ENCODE measurements at regions not wholly inside any gene's neighbourhood (a gene's known extent, or its start where the extent isn't known, plus 50 kb on each side); places are given as distances from the start of the nearest gene placed in this dataset.
A peak's percentile ranks its signal among the peaks of the same experiment; 100 is the strongest.

DNA sequence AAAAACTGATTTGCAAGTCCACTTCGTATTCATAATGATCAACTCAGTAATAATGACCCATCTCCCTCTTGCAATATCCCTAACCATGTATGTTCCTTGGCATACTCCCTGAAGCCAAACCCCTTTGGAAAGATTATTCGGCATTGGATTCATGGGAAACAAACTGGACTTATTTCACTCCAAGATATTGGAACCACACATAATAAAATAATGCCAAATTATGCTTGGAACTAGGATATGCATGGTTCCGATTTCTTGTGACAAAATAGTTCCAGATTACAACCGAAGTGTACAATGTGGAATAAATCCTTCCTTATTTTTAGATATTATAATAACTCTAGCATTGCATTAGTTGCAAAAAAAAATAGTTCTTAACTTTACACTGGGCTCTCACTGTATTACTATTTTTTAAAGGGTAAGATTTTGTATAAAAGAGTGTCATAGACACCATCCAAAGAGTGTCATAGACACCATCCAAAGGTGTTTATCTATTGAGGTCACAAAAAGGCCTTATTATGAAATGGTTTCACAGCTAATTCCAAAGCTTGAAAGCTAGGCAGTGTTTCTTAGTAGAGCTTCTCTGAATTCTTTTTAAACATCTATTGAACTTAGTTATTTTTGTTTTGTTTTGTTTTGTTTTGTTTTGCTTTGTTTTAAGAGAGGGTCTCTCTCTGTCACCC, 410.9 kb upstream of the JARID2 start:
- intact Hi-C loops (cut with DNase I) = no loop called here
- no peak for TF ChIP-seq CTCF (IDR thresholded peaks at IDR 0.05)
- H3K9me3 ChIP-seq = no peaks in the 10 kb centered on the region
- no peak overlapping the region for H3K4me3 ChIP-seq
- peaks cover 0 to 16% (median 4%) of the 10 kb centered on the region in 9 donors for H3K4me1 ChIP-seq
- H3K27ac ChIP-seq = no peak overlapping the region
- no peak for ATAC-seq
- 79 to 84% methylated on average over 4 of the region's 4 CpGs for WGBS, 2 donors
- no peaks in the 10 kb centered on the region for H3K36me3 ChIP-seq
- H3K27me3 ChIP-seq = no peaks in the 10 kb centered on the region
- DNase-seq = no peak

- H3K4me3 ChIP-seq = no peak overlapping the region
- no peak overlapping the region for H3K27ac ChIP-seq
- no peaks in the 10 kb centered on the region for H3K27me3 ChIP-seq
- no peak for TF ChIP-seq CTCF (IDR thresholded peaks at IDR 0.05)
- H3K4me1 ChIP-seq = peaks cover 0 to 23% (median 4%) of the 10 kb centered on the region in 9 donors
- H3K9me3 ChIP-seq = no peaks in the 10 kb centered on the region
- WGBS, 2 donors = 95 to 98% methylated on average over 3 of the region's 3 CpGs
- no peaks in the 10 kb centered on the region for H3K36me3 ChIP-seq
- no peak for DNase-seq
- ATAC-seq = no peak
- intact Hi-C loops (cut with DNase I) = no loop called here
Observed at GRCh38 chr6:14837435-14837834, 408.4 kb upstream of the JARID2 start.

- H3K27ac ChIP-seq = no peak overlapping the region
- TF ChIP-seq CTCF (IDR thresholded peaks at IDR 0.05) = no peak
- DNase-seq = no peak
- no peaks in the 10 kb centered on the region for H3K9me3 ChIP-seq
- H3K4me3 ChIP-seq = no peak overlapping the region
- ATAC-seq = peak in 2 of 8 donors; percentile 12 to 24
- H3K4me1 ChIP-seq = peaks cover 0 to 23% (median 4%) of the 10 kb centered on the region in 9 donors
- 55 to 61% methylated on average over 4 of the region's 4 CpGs for WGBS, 2 donors
- intact Hi-C loops (cut with DNase I) = no loop called here
- H3K27me3 ChIP-seq = no peaks in the 10 kb centered on the region
- H3K36me3 ChIP-seq = no peaks in the 10 kb centered on the region
Observed at GRCh38 chr6:14838133-14838583, 407.7 kb upstream of the JARID2 start.

GRCh38 chr6:14841901-14842421, 403.9 kb upstream of the JARID2 start:
- 80 to 89% methylated on average over 8 of the region's 8 CpGs for WGBS, 2 donors
- Histone ChIP-seq H3K4me3 (no peak overlapping the region), H3K27me3 (no peaks in the 10 kb centered on the region), H3K36me3 (no peaks in the 10 kb centered on the region), H3K4me1 (peaks cover 0 to 21% (median 4%) of the 10 kb centered on the region in 9 donors), H3K9me3 (no peaks in the 10 kb centered on the region), H3K27ac (no peak overlapping the region)
- TF ChIP-seq CTCF (IDR thresholded peaks at IDR 0.05) = no peak
- ATAC-seq (peak in 2 of 8 donors; percentile 61), DNase-seq (no peak)
- intact Hi-C loops (cut with DNase I) = no loop called here
